Activated CD4-positive, alpha-beta T cell treated with anti-CD3 and anti-CD28 coated beads, Interleukin-2, amount 10 ng/mL, durations not matched to agents 7 days and 5 days (primary cell): ENCODE measurements at regions not wholly inside any gene's neighbourhood (a gene's known extent, or its start where the extent isn't known, plus 50 kb on each side); places are given as distances from the start of the nearest gene placed in this dataset.
"Not testable (repeated sequence)": the region's sequence is repeated elsewhere in the genome, so short reads cannot be mapped to it uniquely, and the experiment has no call there.

Experiments
- CTCF ChIA-PET: fragments of 350-600 bp; sonication (Branson Sonifier 250); formaldehyde crosslinking; loops from one replicate; lab custom pipeline; 2021; ENCODE audit warnings: antibody characterized with exemption; lab: Charles Lee
- POLR2A ChIA-PET: fragments of 350-600 bp; sonication (Branson Sonifier 250); formaldehyde crosslinking; loops from one replicate; lab custom pipeline; 2021; ENCODE audit warnings: antibody characterized with exemption; lab: Charles Lee
- DNase-seq: peaks from one replicate; pipeline ENCODE4 v3.0.0-alpha.2; 2020
- H3K27ac Mint-ChIP-seq: one replicate; pipeline ENCODE4 v1.8.0; 2021; ENCODE audit warnings: mild to moderate bottlenecking, moderate library complexity, mixed read lengths
- H3K27me3 Mint-ChIP-seq: one replicate; pipeline ENCODE4 v1.8.0; 2021; ENCODE audit warnings: mixed read lengths
- H3K36me3 Mint-ChIP-seq: one replicate; pipeline ENCODE4 v1.8.0; 2021; ENCODE audit warnings: low read depth, mixed read lengths
- H3K4me1 Mint-ChIP-seq: one replicate; pipeline ENCODE4 v1.8.0; 2021; ENCODE audit warnings: mixed read lengths
- H3K4me3 Mint-ChIP-seq: one replicate; pipeline ENCODE4 v1.8.0; 2021; ENCODE audit warnings: mild to moderate bottlenecking, moderate library complexity, mixed read lengths
- H3K9me3 Mint-ChIP-seq: one replicate; pipeline ENCODE4 v1.8.0; 2021; ENCODE audit warnings: mixed read lengths

DNA sequence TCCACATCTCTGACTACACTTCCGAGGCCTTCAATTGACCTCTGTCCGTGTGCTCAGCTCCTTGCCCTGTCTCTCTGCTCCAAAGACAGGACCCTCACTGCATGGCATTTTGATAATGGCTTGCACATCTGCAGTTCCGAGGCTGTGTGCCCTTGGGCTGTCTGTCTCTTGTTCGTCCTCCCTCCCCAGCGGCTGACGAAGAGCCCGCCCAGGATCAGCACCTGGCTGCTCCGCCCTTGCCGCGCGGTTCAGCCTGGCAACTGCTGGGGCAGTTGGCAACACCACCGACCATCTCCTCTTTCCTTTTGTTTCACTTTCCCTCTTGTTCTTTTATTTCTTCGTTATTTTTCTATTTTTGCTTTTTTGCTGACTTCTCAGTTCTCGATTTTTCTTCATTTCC, 270.4 kb downstream of the TEX29 start:
- Mint-ChIP-seq H3K36me3 (no peaks in the 10 kb centered on the region), H3K4me1 (no peaks in the 10 kb centered on the region), H3K4me3 (no peak overlapping the region), H3K27ac (no peak overlapping the region), H3K9me3 (no peaks in the 10 kb centered on the region), H3K27me3 (no peaks in the 10 kb centered on the region)
- POLR2A ChIA-PET = no interaction called here
- no peak for DNase-seq
- CTCF ChIA-PET = no interaction called here

DNA sequence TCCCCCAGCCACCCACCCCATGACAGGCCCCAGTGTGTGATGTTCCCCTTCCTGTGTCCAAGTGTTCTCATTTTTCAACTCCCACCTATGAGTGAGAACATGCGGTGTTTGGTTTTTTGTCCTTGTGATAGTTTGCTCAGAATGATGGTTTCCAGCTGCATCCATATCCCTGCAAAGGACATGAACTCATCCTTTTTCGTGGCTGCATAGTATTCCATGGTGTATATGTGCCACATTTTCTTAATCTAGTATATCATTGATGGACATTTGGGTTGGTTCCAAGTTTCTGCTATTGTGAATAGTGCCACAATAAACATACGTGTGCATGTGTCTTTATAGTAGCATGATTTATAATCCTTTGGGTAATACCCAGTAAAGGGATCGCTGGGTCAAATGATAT, 273.0 kb downstream of the TEX29 start:
- H3K4me1 Mint-ChIP-seq, POLR2A ChIA-PET, H3K27me3 Mint-ChIP-seq, H3K9me3 Mint-ChIP-seq, H3K36me3 Mint-ChIP-seq, H3K4me3 Mint-ChIP-seq, DNase-seq, H3K27ac Mint-ChIP-seq, CTCF ChIA-PET: not testable (repeated sequence)

DNA sequence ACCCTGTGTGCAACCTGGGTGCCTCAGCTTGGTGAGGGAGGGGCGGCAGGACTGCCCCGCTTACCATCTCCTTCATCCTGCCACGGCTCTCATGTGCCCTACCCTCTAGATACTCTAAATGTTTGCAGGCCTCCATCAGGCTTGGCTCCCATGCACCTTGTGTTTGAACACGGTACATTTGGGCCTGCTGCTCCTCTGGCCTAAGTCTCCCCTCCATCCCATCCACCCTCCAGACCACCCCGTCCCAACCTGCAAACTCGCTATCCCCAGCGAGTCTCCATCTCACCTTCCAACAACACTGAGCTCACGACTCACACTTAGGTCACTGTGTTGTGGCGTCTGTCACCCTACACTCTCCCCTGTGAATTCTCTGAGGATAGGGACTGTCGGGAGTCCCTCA, 274.2 kb downstream of the TEX29 start:
- ChIA-PET CTCF (no interaction called here), POLR2A (no interaction called here)
- H3K27ac Mint-ChIP-seq = no peak overlapping the region
- H3K4me1 Mint-ChIP-seq = no peaks in the 10 kb centered on the region
- H3K27me3 Mint-ChIP-seq = no peaks in the 10 kb centered on the region
- no peak overlapping the region for H3K4me3 Mint-ChIP-seq
- H3K36me3 Mint-ChIP-seq = no peaks in the 10 kb centered on the region
- H3K9me3 Mint-ChIP-seq = no peaks in the 10 kb centered on the region
- DNase-seq = no peak

DNA sequence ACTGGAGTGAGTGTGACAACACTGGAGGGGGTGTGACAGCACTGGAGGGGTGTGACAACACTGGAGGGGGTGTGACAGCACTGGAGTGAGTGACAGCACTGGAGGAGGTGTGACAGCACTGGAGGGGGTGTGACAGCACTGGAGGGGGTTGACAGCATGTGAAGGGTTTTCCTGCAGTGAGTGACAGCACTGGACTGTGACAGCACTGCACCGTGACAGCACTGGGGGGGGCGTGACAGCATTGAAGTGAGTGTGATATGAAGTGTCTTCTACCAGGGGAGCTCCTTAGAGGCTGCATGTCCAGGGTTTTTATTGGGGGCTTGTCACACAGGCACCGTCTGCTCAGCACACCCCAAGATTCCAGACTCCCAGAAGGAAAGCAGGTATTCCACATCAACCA, 274.8 kb downstream of the TEX29 start:
- POLR2A ChIA-PET = no interaction called here
- no peaks in the 10 kb centered on the region for H3K9me3 Mint-ChIP-seq
- no peak for DNase-seq
- no peak overlapping the region for H3K27ac Mint-ChIP-seq
- no peaks in the 10 kb centered on the region for H3K27me3 Mint-ChIP-seq
- H3K4me1 Mint-ChIP-seq = no peaks in the 10 kb centered on the region
- H3K4me3 Mint-ChIP-seq = no peak overlapping the region
- no peaks in the 10 kb centered on the region for H3K36me3 Mint-ChIP-seq
- CTCF ChIA-PET = no interaction called here

DNA sequence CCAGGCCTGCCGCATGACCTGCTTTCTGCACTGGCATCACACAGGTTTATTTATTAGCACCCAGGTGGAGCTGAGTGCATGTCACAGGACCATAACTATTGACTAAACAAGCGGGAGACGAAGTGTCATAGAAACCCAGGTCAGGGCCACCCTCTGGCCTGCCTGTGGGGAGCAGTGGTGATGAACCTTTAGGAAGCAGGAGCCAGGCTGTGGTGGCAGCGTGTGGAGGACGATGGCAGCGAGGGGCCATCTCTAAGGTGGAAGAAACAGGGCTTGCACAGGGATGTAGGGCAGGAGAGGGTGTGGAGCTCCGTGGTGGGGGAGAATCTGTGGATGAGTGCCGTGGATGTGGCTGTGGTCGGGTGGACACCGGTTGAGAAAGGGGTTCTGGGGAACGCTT, 275.3 kb downstream of the TEX29 start:
- ChIA-PET POLR2A (no interaction called here), CTCF (no interaction called here)
- no peak overlapping the region for H3K4me3 Mint-ChIP-seq
- no peaks in the 10 kb centered on the region for H3K36me3 Mint-ChIP-seq
- H3K4me1 Mint-ChIP-seq = no peaks in the 10 kb centered on the region
- no peaks in the 10 kb centered on the region for H3K9me3 Mint-ChIP-seq
- no peaks in the 10 kb centered on the region for H3K27me3 Mint-ChIP-seq
- no peak overlapping the region for H3K27ac Mint-ChIP-seq
- no peak for DNase-seq

DNA sequence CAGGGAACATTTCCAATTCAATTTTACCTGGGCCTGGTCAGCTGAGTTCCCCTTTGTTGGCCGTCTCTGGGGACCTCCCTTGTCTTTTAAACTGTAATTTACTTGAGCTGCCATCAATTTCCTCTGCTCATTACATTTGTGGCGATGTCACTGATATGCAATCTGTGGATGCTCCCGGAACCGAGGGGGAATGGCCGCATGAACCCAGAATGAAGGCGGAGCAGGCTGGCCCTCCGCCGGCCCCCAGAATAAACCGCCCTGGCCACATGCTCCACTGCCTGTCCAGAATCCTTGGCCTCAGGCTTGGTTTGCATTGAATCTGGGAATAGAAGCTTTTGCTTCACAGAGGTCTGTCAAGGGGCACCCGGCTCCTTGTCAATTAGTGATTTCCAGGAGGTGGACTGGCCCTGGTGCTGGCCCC, 276.8 kb downstream of the TEX29 start:
- H3K9me3 Mint-ChIP-seq = no peaks in the 10 kb centered on the region
- no peak for DNase-seq
- H3K27me3 Mint-ChIP-seq = no peaks in the 10 kb centered on the region
- no peak overlapping the region for H3K27ac Mint-ChIP-seq
- H3K36me3 Mint-ChIP-seq = no peaks in the 10 kb centered on the region
- CTCF ChIA-PET = no interaction called here
- POLR2A ChIA-PET = no interaction called here
- H3K4me1 Mint-ChIP-seq = no peaks in the 10 kb centered on the region
- no peak overlapping the region for H3K4me3 Mint-ChIP-seq

DNA sequence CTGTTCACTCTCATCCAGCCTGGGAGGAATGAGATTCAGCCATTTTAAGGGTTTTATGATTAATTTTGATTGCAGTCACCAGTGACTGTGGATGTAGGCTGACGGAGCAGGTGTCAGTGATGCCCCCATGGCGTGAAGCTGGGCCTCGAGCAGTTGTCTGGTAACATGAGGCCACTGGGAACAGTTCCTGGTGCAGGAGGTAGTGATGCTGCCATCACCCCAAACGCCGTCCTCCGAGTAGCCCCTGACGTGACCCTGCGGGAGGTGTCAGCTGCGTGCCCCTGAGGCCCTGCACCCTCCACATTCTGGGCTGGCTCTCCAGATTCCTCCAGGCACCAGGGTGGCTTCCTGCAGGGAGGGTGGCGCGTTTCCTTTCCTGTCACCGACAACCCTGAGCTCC, 277.2 kb downstream of the TEX29 start:
- no peak overlapping the region for H3K27ac Mint-ChIP-seq
- no peak for DNase-seq
- H3K4me3 Mint-ChIP-seq = no peak overlapping the region
- no peaks in the 10 kb centered on the region for H3K9me3 Mint-ChIP-seq
- H3K36me3 Mint-ChIP-seq = no peaks in the 10 kb centered on the region
- H3K4me1 Mint-ChIP-seq = no peaks in the 10 kb centered on the region
- POLR2A ChIA-PET = no interaction called here
- no peaks in the 10 kb centered on the region for H3K27me3 Mint-ChIP-seq
- CTCF ChIA-PET = no interaction called here

DNA sequence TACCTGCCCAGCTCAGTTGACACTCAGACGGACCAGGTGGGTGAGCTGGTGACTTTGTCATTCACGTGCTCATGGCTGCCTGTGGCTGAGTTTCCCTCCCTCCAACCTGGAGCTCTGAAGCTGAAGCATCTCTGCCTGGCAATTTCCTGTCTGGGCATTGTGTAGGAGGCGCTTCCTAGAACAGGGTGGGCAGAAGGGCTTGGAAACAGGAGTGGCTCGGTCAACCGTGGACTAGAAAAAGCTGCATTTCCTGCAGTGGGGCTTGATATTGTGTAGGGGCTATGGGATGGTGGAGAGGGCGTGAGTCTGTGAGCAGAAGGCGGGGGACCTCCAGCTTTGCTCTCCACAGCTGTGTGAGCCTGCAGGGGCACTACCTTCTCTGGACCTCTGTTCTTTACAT, 278.3 kb downstream of the TEX29 start:
- Mint-ChIP-seq H3K27me3 (no peaks in the 10 kb centered on the region), H3K4me1 (no peaks in the 10 kb centered on the region), H3K9me3 (no peaks in the 10 kb centered on the region), H3K27ac (no peak overlapping the region), H3K36me3 (no peaks in the 10 kb centered on the region), H3K4me3 (no peak overlapping the region)
- POLR2A ChIA-PET = no interaction called here
- DNase-seq = no peak
- CTCF ChIA-PET = no interaction called here

DNA sequence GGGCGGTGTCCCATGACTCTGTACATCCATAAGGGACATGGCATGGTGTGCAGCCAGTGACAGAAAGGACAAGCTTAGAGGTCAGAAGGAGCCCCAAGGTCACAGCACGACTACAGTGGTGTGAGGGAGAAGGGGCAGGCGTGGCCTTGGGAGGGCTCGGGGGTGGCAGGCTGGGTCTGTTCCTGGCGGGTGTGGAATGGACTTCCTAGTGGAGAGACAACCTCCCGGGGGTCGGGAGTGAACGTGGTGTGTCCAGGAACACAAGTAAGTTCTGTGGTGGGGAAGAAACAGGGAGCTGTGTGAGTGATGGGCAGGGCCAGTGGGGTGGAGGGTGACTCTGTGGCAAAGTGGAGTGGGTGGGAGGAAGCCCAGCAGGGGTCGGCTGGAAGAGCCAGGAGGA, 279.3 kb downstream of the TEX29 start:
- POLR2A ChIA-PET = no interaction called here
- Mint-ChIP-seq H3K36me3 (no peaks in the 10 kb centered on the region), H3K4me1 (no peaks in the 10 kb centered on the region), H3K27ac (no peak overlapping the region), H3K9me3 (no peaks in the 10 kb centered on the region), H3K27me3 (no peaks in the 10 kb centered on the region), H3K4me3 (no peak overlapping the region)
- DNase-seq = no peak
- CTCF ChIA-PET = no interaction called here

DNA sequence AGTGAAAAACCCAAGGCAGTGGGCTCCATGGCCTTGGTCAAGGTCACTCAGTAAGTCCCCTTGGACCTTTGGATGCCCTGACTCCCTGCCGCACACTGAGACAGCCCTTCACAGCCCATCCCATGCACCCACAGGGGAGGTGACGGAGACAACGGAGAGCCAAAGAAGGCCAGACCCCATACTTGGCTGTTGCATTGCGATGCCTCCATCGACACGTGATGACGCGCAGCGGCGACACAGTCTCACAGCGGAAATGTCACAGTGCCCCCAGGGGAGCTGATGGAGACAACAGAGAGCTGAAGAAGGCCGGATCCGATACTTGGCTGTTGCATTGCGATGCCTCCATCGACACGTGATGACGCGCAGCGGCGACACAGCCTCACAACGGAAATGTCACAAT, 282.4 kb downstream of the TEX29 start:
- Mint-ChIP-seq H3K36me3 (no peaks in the 10 kb centered on the region), H3K27me3 (no peaks in the 10 kb centered on the region), H3K4me1 (no peaks in the 10 kb centered on the region), H3K27ac (no peak overlapping the region), H3K9me3 (no peaks in the 10 kb centered on the region), H3K4me3 (no peak overlapping the region)
- ChIA-PET POLR2A (no interaction called here), CTCF (no interaction called here)
- no peak for DNase-seq

DNA sequence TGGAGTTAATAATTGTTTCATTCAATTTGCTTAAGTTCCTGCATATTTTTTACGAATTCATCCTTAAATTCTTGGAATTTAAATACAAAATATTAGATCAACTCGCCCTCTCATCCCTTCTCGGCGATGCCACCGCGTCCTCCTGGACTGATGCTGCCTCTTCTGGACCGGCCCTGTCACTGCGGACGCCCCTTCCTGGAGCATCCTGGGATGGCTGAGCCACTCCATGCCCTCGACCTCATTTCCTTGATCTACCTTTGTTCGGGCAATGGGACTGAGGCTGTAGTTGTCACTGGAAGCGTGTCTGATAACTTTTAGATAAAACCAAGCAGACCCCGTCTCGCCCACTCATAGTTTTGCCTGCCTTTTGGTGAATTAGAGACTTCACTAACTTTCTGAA, 283.7 kb downstream of the TEX29 start:
- ChIA-PET CTCF (no interaction called here), POLR2A (no interaction called here)
- H3K36me3 Mint-ChIP-seq = no peaks in the 10 kb centered on the region
- H3K4me1 Mint-ChIP-seq = no peaks in the 10 kb centered on the region
- no peak for DNase-seq
- no peaks in the 10 kb centered on the region for H3K9me3 Mint-ChIP-seq
- H3K4me3 Mint-ChIP-seq = no peak overlapping the region
- H3K27ac Mint-ChIP-seq = no peak overlapping the region
- H3K27me3 Mint-ChIP-seq = no peaks in the 10 kb centered on the region

DNA sequence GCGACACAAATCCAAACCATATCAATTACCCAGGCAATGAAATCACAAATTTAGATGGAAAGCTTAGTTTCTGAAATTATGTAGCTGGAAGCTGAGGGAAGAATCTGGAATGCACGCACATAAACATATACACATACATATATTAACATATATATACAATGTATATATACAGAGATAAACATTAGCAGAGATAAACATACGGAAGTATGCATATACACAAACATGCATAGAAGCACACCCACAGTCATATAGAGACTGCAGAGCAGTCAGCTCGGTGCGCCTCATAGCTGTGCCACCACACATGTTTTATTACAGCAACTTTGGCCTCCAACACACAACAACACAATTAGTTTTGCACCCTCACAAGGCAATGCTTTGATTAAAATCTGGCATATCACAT, 288.1 kb downstream of the TEX29 start:
- no peaks in the 10 kb centered on the region for H3K27me3 Mint-ChIP-seq
- H3K36me3 Mint-ChIP-seq = no peaks in the 10 kb centered on the region
- no peaks in the 10 kb centered on the region for H3K4me1 Mint-ChIP-seq
- no peaks in the 10 kb centered on the region for H3K9me3 Mint-ChIP-seq
- DNase-seq = no peak
- no peak overlapping the region for H3K27ac Mint-ChIP-seq
- ChIA-PET POLR2A (no interaction called here), CTCF (no interaction called here)
- H3K4me3 Mint-ChIP-seq = no peak overlapping the region

DNA sequence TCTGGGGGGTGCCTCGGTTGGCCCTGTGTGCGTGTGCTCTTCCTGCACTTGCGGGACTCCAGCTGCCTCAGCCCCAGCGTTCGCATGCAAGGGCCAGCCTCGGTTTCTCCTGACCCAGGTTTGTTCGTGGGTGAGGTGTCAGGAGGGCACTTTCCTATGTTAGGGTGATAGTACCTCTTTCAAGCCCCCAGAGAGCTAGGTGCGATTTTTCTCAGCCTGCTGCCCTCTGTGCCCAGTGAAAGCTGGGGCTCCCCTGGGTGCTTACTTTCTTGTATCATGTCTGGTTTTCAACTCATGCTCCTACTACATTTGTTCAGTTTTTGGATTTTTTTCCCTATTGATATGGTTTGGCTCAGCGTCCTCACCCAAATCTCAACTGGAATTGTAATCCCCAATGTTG, 289.2 kb downstream of the TEX29 start:
- Mint-ChIP-seq H3K9me3 (no peaks in the 10 kb centered on the region), H3K4me1 (no peaks in the 10 kb centered on the region), H3K27ac (no peak overlapping the region), H3K4me3 (no peak overlapping the region), H3K36me3 (no peaks in the 10 kb centered on the region), H3K27me3 (no peaks in the 10 kb centered on the region)
- CTCF ChIA-PET = no interaction called here
- no peak for DNase-seq
- POLR2A ChIA-PET = no interaction called here

DNA sequence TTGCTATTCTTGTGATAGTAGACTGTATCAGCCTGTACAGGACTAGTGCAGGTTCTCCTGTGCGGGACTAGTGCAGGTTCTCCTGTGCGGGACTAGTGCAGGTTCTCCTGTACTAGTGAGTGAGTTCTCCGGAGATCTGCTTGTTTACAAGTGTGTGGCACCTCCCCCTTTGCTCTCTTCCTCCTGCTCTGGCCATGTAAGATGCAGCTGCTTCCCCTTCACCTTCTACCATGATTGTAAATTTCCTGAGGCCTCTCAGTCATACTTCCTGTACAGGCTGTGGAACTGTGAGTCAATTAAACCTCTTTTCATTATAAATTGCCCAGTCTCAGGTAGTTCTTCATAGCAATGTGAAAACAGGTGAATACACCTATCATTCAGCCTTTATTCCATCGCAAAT, 289.6 kb downstream of the TEX29 start:
- Mint-ChIP-seq H3K27me3 (no peaks in the 10 kb centered on the region), H3K4me3 (no peak overlapping the region)
- DNase-seq = no peak

DNA sequence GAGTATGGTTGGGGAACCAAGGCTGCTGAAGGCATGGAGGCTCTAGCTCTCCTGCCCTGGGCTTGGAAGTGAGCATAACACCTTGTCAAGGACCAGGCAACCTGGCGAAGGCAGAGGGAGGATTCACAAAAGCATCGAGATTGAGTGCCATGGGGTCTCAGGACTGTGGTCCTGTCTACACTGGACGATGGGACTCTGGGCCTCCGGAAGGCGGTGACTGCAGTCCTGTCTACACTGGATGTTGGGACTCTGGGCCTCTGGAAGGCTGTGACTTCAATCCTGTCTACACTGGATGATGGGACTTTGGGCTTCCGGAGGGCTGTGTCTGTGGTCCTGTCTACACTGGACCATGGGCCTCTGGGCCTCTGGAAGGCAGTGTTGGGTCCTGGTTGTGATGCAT, 290.4 kb downstream of the TEX29 start:
- Mint-ChIP-seq H3K9me3 (no peaks in the 10 kb centered on the region), H3K27me3 (no peaks in the 10 kb centered on the region), H3K4me1 (no peaks in the 10 kb centered on the region), H3K27ac (no peak overlapping the region), H3K36me3 (no peaks in the 10 kb centered on the region), H3K4me3 (no peak overlapping the region)
- CTCF ChIA-PET = no interaction called here
- POLR2A ChIA-PET = no interaction called here
- no peak for DNase-seq

More for the DNA sequence above, 289.6 kb downstream of the TEX29 start:
- ChIA-PET POLR2A (no interaction called here), CTCF (no interaction called here)
- Mint-ChIP-seq H3K9me3 (no peaks in the 10 kb centered on the region), H3K36me3 (no peaks in the 10 kb centered on the region), H3K4me1 (no peaks in the 10 kb centered on the region), H3K27ac (no peak overlapping the region)
